GM12872 (cell line): ENCODE measurements at regions not wholly inside any gene's neighbourhood (a gene's known extent, or its start where the extent isn't known, plus 50 kb on each side); places are given as distances from the start of the nearest gene placed in this dataset.

Experiments used
- TF ChIP-seq, protein P1 (sequence below): IDR thresholded peaks from 3 replicates; pipeline ENCODE4 v1.5.1; 2011; ENCODE audit warnings: low read depth, mild to moderate bottlenecking, low read length, moderate library complexity; ENCODE audit not compliant: insufficient read depth

DNA sequence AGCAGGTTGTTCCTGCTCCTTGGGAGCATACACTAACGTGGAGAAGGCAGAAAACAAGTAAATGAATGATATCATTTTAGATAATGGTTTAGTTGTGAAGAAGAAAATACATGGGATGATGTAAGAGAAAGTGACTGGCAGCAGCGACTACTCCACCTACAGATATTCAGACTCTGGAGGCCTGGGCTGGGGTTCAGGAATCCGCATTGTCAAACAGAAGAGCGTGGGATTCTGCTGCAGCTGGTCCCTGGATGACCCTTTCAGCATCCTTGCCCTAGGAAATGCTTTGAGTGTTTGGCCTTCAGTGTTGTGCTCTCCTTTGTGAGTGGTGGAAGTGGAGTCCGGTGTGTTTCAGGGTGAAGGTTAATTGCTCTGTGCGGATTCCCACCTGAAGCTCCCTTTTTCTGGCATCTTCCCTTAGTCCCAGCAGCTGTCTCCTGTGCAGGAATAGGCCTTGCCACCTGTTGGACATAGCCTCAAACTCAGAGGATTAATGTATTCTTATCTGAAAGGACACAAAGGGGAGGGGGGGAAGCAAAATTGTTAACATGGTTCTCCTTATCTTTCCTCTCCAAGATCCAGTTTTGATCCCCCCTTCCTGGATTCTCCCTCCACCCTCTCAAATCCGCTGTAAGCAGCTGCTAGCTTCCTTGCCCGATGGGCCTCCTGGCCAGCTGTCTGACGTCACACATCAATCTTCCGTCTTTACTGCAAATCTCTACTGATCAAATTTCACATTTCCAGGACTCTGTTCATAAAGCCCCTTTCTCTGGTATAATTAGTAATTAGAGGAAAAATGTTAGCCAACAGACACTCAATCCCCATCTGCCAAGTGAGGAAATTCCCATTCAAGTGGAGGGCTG lies 68.3 kb upstream of the SPAG17 start:
- TF ChIP-seq, protein P1, sequence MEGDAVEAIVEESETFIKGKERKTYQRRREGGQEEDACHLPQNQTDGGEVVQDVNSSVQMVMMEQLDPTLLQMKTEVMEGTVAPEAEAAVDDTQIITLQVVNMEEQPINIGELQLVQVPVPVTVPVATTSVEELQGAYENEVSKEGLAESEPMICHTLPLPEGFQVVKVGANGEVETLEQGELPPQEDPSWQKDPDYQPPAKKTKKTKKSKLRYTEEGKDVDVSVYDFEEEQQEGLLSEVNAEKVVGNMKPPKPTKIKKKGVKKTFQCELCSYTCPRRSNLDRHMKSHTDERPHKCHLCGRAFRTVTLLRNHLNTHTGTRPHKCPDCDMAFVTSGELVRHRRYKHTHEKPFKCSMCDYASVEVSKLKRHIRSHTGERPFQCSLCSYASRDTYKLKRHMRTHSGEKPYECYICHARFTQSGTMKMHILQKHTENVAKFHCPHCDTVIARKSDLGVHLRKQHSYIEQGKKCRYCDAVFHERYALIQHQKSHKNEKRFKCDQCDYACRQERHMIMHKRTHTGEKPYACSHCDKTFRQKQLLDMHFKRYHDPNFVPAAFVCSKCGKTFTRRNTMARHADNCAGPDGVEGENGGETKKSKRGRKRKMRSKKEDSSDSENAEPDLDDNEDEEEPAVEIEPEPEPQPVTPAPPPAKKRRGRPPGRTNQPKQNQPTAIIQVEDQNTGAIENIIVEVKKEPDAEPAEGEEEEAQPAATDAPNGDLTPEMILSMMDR, result no peak

DNA sequence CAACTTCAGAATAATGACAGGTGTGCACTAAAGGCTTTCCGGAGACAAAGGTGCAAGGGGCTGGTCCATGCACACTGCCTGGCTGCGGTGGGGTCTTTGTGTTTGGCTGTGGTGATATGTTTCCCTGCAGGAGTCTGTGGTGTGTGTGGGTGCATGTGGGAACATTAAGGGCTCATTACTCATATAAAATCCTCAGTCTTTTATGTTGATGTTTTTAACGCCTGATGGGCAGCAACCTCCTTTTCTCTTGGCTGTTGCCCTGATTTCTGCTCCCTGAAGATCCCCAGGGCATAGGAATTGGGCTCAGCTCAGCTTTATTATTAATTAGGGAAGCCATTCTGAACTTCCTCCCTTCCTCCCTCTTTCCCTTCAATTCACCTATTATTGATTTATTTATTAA lies 67.6 kb upstream of the SPAG17 start:
- TF ChIP-seq, protein P1, result no peak

DNA sequence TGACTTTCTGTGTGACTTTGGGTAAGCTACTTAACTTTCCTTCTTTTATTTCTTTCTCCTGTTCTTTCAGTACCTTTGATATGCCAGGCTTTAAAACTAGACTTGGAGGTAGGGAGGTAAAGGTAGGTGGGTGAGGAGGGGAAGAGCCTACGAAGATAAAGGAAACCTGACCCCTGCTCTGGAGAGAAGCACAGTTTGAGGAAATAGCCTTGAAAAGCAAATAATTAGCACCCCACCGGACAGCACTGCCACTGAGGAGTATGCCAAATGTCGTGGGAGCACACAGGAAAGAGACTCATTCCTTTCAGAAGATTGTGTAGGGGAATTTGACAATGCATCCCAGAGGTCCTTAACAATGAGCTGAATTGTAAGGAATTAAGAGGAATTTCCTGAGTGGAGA lies 65.2 kb upstream of the SPAG17 start:
- TF ChIP-seq, protein P1, result no peak

DNA sequence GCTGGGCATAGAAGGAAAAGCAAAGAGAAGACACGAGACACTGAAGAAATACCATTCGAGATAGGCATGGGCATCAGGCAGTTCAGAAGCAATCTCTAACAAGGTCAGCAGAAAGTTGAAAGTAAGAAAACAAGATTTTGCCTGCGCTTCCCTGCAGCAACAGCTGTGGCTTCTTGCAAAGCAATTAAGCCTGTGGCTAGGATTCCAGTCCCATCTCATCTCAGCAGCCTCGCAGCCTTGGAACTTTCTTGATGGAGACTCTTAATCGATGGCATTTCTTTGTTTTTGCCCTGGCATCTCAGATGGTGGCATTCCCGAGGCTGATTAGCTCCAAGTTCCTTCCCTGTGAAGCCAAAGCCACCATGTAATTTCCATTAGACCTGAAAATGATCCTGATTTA lies 64.6 kb upstream of the SPAG17 start:
- TF ChIP-seq, protein P1, result no peak

DNA sequence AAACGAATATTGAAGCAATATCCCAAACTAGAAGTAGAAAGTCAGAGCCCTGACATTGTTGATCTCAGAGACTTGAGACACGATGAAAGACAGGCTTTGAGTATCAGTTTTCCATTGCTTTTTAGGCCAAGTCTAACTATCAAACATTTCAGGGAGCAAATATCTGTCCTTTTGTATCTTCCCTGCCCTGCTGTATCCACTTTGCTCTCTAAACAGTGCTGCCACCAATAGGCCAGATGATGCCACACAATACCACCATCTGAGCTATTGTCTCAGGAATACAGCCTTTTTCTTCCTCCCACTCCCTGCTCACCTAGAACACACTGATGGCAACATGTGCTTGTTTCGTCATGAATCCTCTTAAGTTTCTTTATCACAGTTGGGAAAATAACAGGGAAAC lies 62.6 kb upstream of the SPAG17 start:
- TF ChIP-seq, protein P1, result peak; percentile 54; the same call in 2 of the 3 replicates

DNA sequence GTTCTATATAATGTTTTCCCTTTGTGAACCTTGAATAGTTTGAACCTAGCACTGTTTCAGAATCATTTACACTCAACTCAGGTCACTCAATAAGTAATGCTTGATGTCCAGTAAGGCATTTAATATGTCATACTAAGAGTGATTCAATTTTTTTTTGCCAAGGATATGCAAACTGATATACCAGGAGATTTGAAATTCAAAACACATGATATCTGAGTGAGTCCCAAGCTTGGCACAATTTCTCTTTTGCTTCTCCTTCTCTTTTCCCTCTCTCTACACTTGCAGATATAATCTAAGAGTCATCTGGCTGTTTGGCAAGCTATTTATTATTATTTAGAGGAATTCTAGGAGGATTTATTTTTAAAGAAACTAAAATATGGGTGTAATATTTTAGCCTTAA lies 61.6 kb upstream of the SPAG17 start:
- TF ChIP-seq, protein P1, result no peak

DNA sequence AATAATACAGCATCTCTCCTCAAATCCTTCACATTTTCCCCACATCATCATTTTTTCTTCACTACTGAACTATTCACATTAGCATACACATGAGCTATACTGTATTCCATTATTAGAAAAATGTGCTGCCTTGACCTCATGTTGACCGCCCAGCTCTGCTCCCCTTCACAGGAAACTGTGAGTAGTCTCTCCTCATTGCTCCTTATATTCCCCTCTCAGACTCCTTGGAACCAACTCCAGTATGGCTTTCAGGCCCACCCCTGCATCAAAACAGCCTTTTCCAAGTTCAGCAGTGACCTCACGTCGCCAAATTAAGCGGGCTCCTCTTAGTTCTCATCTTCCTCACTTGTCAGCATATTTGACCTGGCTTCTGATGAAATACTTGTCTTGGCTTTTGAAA lies 59.2 kb upstream of the SPAG17 start:
- TF ChIP-seq, protein P1, result no peak

DNA sequence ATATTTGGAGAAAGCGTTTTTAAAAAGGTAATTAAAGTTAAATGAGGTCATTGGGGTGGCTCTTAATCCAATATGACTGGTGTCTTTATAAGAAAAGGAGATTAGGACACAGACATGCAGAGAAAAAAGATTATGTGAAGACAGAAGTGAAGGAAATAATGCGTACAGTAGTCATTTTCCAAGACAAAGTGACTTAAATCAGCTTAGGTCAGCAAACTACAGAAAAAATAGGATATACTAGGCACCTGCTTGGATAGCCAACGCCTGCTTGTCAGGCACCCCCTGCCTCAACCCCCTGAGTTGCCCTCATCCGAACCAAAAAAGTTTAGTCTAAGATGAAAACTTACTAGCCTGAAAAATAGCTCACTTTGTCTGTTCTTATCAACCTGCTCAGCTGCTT lies 58.2 kb upstream of the SPAG17 start:
- TF ChIP-seq, protein P1, result no peak
